ENCODE measurements at regions not wholly inside any gene's neighbourhood (a gene's known extent, or its start where the extent isn't known, plus 50 kb on each side); places are given as distances from the start of the nearest gene placed in this dataset.

DNA sequence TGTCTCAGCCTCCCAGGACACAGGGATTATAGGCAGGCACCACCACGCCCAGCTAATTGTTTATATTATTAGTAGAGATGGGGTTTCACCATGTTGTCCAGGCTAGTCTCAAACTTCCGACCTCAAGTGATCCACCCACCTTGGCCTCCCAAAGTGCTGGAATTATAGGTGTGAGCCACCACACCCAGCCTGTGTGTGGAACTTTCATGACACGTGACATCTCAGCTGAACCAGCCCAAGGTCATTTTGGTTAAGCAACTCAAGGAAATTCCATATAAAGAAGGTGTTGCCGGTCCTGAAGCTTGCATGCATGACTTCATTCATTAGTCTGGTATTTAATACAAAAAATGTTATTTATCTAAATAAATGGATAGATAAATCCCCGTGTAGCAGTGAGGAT is 145.5 kb downstream of the AXIN2 start:
- intact Hi-C loops (cut with micrococcal nuclease), result no loop called here
- ATAC-seq, result no peak
- no peak for DNase-seq

DNA sequence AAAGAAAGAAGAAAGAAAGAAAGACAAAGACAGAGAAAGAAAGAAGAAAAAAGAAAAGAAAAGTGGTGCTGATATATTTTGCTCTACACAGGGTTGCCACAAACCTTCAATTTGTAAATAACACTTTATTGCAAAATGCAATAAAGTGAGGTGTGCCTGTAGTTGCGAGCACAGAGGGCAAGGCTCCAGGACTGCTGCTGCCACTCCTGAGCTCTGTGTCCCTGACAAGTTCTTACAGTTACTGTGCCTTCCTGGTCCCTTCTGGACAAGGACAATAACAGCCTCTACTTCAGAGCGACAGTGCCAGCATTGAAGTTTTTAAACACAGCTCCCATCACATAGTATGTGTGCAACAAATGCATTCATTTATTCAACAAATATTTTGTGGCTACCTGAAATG is 148.1 kb downstream of the AXIN2 start:
- intact Hi-C loops (cut with micrococcal nuclease), result no loop called here
- ATAC-seq (no peak), DNase-seq (no peak)

DNA sequence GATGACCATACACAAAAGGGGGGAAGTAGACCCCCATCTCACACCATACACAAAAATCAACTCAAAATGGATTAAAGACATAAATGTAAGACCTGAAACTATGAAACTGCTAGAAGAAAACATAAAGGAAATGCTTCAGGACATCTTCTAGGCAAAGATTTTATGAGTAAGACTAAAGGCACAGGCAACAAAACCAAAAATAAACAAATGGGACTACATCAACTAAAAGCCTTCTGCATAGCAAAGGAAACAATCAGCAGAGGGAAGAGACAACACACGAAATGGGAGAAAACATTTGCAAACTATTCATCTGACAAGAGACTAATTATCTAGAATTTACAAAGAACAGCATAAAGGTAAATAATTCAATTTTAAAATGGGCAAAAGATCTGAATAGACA is 152.1 kb downstream of the AXIN2 start:
- DNase-seq, result no peak
- ATAC-seq, result no peak
- intact Hi-C loops (cut with micrococcal nuclease), result no loop called here

DNA sequence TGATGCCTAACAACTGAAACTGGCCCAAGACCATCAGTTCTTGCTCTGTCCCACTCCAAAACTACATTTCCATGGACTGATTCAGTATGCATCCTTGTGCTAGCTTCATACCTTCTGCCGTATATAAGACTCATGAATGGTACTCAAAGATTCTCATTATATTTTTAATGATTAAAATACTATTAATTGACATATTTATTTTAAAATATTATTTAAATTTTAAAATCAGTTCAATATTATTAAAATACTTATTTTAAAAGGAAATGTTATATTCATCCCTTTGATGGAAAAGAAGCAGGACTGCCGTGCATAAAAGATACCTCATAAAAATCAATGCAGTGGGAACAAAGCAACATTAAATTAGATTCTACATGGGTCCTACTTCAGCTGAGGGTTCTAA is 153.4 kb downstream of the AXIN2 start:
- intact Hi-C loops (cut with micrococcal nuclease), result no loop called here
- no peak for DNase-seq
- no peak for ATAC-seq

DNA sequence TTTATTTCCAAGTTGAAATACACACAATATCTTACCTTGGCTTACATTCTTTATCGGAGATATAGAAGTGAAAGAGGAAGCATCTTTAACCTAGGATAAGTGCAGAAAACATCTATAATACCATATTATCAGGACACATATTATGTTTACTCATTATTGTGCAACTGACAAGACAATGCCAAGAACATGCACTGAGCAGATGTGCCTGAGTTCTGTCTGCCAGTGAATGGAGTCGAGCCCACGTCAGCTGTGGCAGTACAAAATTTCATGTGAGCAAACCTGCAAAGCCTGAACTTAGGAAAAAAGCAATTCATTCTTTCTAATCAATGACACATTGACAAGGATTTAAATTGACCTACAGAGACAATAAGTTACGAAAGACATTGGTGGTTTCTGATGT is 154.4 kb downstream of the AXIN2 start:
- intact Hi-C loops (cut with micrococcal nuclease), result no loop called here
- ATAC-seq (no peak), DNase-seq (no peak)

DNA sequence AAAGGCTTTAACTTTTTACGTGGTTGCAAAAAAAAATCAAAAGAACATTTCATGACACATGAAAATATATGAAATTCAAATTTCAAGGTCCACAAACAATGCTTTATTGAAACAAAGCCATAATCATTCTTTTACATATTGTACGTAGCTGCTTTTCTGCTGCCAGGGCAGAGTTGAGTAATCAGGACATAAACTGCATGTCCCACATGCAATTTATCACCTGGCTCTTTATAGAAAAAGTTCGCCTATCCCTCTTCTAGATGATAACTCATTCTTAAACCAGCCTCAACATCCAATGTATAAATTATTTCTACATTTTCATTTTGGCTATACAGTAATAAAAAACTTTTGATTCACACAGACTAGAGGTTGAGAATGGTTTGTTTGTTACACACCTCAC is 154.9 kb downstream of the AXIN2 start:
- ATAC-seq (no peak), DNase-seq (no peak)
- intact Hi-C loops (cut with micrococcal nuclease), result no loop called here

DNA sequence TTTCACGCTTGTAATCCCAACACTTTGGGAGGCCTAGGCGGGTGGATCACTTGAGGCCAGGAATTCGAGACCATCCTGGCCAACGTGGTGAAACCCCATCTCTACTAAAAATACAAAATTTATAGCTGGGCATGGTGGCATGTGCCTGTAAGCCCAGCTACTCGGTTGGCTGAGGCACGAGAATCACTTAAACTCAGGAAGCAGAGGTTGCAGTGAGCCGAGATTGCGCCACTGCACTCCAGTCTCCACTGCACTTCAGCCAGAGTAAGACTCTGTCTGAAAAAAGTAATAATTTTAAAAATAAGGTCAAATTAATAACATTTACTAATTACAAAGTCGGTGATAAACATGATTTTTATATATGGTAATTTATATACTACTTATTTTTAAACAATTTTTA is 155.9 kb downstream of the AXIN2 start:
- DNase-seq (no peak), ATAC-seq (no peak)
- intact Hi-C loops (cut with micrococcal nuclease), result no loop called here

DNA sequence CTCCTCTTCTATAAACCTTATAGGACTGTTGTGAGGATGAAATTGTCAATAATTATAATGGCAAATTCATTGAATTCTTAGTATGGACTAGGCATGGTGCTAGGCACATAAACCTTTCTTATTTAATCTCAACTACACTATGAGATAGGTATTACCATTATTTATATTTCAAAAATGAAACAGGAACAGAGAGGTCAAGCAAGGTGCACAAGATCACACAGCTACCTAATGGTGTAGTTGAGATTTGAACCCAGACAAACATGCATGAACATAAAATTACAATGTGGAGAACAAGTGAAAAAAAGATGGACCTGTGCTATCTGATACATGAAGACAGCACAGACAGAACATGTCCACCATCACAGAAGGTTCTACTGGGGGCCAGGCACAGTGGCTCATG is 156.7 kb downstream of the AXIN2 start:
- DNase-seq (no peak), ATAC-seq (no peak)
- intact Hi-C loops (cut with micrococcal nuclease), result no loop called here

DNA sequence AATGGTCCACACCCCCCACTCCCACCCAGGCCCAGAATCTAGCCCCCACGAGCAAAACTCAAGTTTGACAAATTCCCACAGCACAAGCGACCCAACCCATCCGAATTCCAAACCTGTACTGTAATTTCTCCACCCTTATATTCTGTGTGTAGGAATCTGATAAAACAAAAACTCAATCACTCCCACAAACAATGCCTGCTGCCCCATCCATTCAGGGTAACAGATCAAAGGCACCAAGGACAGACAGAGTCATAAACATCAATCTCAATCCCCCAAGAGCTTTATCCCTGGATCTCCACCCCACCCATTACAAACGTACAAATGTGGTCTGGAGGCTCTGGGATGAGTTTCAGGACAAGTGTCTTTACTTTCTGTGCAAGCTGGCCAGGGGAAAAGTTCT is 157.8 kb downstream of the AXIN2 start:
- DNase-seq, result no peak
- no peak for ATAC-seq
- intact Hi-C loops (cut with micrococcal nuclease), result no loop called here

DNA sequence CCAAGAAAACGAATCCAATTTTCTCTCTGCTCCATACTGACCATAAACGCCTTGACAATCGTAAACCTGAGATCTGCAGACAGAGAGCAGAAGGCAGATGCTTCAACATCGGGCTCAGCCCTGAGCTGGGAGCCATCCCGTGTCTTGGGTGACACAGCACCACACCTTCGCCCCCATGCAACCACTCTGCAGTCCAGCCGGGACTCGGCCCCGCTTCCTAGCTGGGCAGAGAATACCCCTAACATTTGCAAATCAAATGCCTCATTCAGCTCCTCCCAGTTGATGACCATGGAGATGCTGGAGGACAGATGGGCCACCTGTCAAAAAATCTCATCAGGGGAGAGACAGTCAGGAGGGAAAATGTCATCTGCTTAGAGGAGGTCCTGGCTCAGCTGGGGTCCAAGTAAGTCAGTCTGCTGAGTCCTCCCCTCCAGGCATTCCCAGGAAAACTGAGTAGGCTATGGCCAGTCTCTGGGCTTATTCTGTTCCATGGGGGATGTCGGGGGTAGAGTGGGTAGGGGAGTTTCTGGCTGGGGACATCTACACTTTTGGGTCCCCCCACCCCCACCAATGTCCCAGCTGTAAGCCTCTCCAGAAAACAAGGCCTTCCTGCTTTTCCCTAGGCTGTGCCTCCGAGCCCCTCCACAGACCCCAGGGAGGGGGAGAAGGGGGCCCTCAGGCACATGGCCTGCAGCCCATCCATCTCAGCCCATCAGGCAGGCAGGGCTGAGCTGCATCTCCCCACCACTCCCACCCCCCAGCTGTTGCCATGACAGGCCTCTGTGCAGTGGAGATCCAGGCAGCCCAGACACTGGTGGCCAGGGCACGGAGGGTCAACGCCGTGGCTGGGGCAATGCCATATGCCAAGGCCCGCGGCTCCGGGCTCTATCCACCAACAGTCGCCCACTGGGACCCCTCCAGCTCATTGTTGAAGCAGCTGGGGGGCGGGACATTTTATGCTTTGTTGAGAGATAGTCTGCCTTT is 158.6 kb downstream of the AXIN2 start:
- intact Hi-C loops (cut with micrococcal nuclease), result no loop called here
- ATAC-seq (no peak), DNase-seq (no peak)

DNA sequence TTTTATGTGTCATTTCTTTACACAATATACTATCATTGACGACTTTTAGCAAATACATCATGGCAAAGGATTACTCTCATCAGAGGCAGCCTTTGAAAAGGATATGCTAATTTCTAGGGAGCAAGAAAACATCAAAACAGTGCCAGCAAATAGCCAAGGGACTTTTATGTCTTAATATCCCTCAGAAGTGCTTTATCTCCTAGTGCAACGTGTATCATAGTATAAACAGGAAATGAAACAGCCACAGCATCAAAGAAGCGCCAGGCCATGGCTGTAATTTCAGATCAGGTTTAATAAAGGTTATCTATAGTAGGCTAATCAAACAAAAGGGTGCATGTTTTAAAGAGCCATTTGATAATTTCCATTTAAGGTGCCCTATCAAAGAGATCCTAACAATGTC is 159.9 kb downstream of the AXIN2 start:
- intact Hi-C loops (cut with micrococcal nuclease), result no loop called here
- ATAC-seq (no peak), DNase-seq (no peak)

DNA sequence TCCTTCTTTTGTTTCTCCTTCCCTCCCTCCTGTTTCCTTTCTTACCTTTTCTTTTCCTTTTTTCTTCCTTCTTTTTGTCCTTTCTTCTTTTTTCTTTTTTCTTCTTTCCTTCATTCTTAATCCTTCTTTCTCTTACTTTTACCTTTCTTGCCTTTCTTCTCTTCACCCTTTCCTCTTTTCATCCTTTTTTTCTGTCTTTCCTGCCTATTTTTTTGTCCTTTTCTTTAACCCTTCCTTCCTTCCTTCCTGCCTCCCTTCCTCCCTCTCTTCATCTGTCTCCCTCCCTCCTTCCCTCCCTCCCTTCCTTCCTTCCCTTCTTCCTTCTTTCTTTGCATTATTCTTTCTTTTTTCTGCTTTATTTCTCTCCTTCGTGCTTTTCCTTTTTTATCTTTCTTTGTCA is 160.7 kb downstream of the AXIN2 start:
- DNase-seq, result no peak
- no peak for ATAC-seq
- intact Hi-C loops (cut with micrococcal nuclease), result no loop called here

DNA sequence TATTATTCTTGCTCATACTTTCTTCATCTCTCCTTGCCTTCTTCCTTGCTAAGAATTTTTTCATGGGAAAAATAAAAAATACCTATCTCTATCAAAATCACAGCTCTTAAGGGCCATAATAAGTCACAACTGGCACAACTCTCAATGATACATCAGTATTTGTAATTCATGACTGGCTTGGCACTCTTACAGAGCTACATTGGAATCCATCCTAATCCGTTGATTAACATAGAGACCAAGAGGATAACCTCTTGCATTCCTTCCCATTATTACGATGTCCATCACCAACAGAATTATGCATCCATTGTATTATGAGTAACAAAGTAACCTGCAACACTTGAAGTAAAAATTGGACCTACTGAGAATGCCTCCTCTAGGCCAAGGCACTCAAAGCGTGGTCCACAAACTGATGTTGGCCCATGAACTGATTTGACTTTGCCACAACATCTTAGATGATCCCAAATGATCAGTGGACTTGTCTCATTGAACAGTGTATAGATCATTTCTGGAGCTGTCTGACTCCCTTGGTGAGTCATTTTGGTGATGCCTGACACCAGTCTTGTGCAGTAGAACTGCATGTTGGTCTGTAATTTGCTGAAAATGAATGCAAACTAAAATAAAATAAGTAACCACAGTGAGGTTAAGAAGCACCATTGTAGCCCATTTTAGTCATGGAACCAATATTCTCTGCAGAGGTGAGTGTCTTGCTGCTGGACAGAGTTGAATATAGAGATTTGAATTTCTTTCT is 163.2 kb downstream of the AXIN2 start:
- ATAC-seq (no peak), DNase-seq (no peak)
- intact Hi-C loops (cut with micrococcal nuclease), result loop anchor here (10.0 kb wide), 1 partner anchor 53 kb away; no protein-coding TSS in a partner anchor

DNA sequence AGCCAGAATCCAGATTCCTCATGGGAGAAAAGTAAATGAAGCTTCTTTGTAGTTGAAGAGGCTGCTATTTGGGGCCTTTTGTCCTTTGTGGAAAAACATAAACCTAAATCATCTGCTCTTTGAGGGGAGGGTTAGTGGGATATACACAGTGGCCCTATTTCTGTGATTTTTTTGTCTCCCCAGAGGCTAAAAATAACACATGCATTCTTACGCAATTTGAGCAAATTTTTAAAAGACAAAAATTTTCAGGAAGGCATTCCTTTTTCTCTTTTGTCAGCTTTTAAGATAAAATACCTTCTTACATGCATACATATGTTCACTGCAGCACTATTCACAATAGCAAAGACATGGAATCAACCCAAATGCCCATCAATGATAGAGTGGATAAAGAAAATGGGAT is 165.5 kb downstream of the AXIN2 start:
- intact Hi-C loops (cut with micrococcal nuclease), result loop anchor here (10.0 kb wide), 1 partner anchor 51 kb away; no protein-coding TSS in a partner anchor
- ATAC-seq (no peak), DNase-seq (no peak)

DNA sequence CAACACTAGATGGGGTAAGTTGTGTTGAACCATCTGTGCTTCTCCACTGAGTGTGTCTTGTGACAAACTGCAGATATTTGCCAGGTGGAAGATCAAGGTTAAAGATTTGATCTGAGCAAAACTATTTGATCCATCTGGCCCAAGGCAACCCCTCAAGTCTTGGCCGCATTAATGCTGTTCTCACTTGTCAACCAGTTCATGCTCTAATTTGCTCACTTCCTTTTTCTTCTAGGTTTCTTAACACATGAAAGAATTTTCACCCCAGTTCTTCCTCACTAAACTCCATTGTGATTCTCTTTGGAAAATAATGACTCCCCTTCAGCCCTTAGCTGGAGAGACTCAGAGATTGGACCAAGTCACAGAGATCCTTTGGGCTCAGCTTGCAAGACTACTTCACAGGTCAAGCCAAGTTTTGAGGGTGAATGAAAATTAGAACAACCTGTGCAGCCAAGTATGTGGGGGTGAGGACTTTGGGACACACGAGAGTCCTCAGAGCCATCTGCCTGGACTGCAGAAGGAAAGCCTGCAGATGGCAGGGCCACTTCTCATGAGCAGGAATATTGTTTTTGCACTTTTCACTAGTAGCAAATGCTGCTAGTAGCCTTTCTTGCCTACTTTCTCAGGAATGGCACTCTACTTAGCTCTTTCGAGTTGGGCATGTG is 166.5 kb downstream of the AXIN2 start:
- no peak for DNase-seq
- intact Hi-C loops (cut with micrococcal nuclease), result loop anchor here (10.0 kb wide), 1 partner anchor 50 kb away; no protein-coding TSS in a partner anchor
- ATAC-seq, result no peak

DNA sequence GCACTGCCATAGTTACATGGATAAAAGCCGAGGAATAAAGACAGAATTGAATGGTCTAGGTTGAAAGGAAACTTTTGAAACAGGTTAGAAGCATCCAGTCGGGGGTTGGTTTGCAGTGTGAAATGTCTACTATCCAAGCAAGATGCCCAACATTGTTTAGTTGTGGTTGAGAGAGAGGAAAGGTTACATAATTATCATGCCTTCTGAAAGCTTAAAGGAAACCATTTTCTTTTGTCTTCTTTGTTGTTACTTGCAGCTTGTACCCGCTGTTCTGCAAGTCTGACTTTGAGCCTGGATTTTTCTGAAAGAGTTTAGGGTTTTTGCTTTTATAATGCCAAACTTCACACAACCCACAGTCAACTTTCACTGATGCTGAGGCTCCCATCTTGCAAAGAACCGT is 167.9 kb downstream of the AXIN2 start:
- DNase-seq (no peak), ATAC-seq (no peak)
- intact Hi-C loops (cut with micrococcal nuclease), result loop anchor here (10.0 kb wide), 1 partner anchor 49 kb away; no protein-coding TSS in a partner anchor

DNA sequence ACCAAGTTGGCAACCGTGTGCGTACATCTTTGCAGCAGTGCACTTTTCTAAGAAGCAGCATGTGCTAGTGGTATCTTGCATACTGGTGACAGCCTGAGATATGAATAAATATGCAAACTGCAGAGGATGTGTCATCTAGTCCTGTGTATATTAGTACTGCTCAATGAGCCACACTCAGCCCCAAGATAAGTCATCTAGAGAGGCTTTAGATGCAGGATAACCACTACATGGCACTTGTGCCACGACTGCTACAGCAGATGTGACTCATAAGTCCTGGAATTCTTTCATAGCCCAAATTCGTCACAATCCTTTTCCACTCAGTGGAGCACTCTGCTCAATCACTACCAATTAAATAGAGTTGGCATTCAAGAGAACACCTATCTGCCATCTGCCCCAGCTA is 171.5 kb downstream of the AXIN2 start:
- no peak for ATAC-seq

DNA sequence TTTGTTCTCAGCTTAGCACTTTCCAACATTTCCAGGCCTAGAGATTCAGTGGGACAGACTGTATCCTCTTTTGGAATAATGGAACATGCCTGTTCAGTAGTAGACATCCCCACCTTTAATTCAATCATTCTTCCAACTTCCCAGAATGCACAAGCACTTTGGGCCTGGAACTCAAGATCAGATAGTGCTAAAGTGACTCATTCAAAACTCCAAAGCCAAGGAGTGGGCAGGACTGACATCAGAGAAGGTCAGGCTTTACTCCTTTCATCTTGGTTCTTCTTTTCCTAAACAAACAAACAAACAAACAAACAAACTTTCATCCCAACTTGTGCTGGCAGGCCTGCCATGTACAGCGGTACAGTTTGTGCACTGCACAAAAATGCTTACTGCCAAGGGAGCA is 172.0 kb downstream of the AXIN2 start:
- ATAC-seq (no peak), DNase-seq (no peak)
- intact Hi-C loops (cut with micrococcal nuclease), result no loop called here

More for the DNA sequence above, 171.5 kb downstream of the AXIN2 start:
- DNase-seq, result no peak
- intact Hi-C loops (cut with micrococcal nuclease), result loop anchor here (10.0 kb wide), 1 partner anchor 45 kb away; no protein-coding TSS in a partner anchor

DNA sequence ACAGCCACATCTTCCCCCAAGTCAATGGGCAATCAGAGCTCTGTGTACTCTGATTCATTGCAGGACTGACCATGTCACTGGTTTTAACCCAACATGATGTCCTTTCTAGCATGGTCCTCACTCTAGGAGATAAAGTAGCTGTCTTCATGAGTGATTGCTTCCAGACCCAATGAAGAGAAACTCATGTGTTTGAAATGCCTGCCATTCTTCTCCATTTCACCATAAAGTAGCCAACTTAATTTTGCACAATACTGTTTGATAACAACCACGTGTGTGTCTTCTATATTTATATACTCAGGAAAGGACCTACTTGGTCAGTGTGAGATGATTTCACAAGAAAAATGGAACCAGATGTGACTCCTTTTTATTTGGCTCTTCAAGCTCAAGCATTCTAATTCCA is 172.5 kb downstream of the AXIN2 start:
- no peak for DNase-seq
- intact Hi-C loops (cut with micrococcal nuclease), result no loop called here
- ATAC-seq, result no peak

DNA sequence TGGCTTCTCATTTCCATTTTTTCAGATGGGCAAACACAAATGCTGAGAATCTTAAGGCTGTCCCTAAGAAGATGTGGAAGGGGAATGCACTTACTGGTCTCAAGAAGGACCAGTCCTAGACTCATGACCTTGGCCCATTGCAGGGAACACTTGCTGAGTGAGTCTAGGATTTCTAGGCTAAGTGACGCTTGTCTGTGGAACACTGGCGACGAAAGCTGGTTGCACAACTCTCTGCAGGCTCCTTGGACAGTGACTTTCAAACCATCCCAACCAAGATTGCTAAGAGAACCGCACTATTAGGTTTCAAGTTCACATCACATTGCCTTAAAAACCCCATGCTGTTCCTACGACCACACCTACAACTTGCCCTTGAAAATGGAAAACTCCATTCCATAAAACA is 174.1 kb downstream of the AXIN2 start:
- DNase-seq (no peak), ATAC-seq (no peak)
- intact Hi-C loops (cut with micrococcal nuclease), result no loop called here

Data from left ventricle myocardium superior (tissue), 1 donor.